HepG2 (cell line): ENCODE measurements at regions not wholly inside any gene's neighbourhood (a gene's known extent, or its start where the extent isn't known, plus 50 kb on each side); places are given as distances from the start of the nearest gene placed in this dataset.

ENCODE experiments used
- ATAC-seq: fragments of 200-7000 bp; cut with Tn5 transposase; 3 replicates; pipeline ENCODE4 v1.9.1; 2020; ENCODE audit warnings: mild to moderate bottlenecking, moderate library complexity
- BruUV-seq: library from RNA; stranded (reverse); fragments of 400-500 nt; replicated peaks from 2 replicates; lab custom pipeline; 2021; lab: Mats Ljungman, UMichigan
- CTCF ChIA-PET: fragments of 300-600 bp; formaldehyde crosslinking; extraction: SDS; loops from one replicate; lab custom pipeline; 2021; ENCODE audit warnings: low total read pairs, inconsistent platforms, low intra/inter-chr PET ratio; lab: Yijun Ruan, JAX
- POLR2A ChIA-PET: fragments of 350-600 bp; sonication (Branson Sonifier 250); formaldehyde crosslinking; loops from one replicate; lab custom pipeline; 2020; ENCODE audit warnings: antibody characterized with exemption, inconsistent platforms; lab: Yijun Ruan, JAX
- DNase-seq: peaks from one replicate; pipeline ENCODE4 v3.0.0-alpha.2; 2015; ENCODE audit warnings: low spot score
- FAIRE-seq: peaks from 3 replicates; lab custom pipeline; 2011; peaks lifted over from hg19 to GRCh38; lab: Jason Lieb, UNC
- H2AFZ ChIP-seq: one replicate; pipeline ENCODE4 v1.6.1; 2011; ENCODE audit warnings: low read length, inconsistent platforms
- H3K27ac ChIP-seq: fragments of 300-600 bp; 3 replicates; pipeline ENCODE4 v1.8.0; 2011; ENCODE audit warnings: mixed run types, mild to moderate bottlenecking, mixed read lengths, low read length, inconsistent platforms; ENCODE audit not compliant: insufficient read depth; ENCODE audit errors: extremely low read length
- H3K27me3 ChIP-seq, 2 experiments: fragments of 200-600 bp in 1 of 2; 2 replicates in 1 of 2; 3 replicates in 1 of 2; pipeline versions ENCODE4 v1.6.0 to v1.8.0; 2011; ENCODE audit warnings: low read length in 2 of 2, mild to moderate bottlenecking in 2 of 2, moderate library complexity in 2 of 2, inconsistent platforms in 1 of 2; ENCODE audit not compliant: insufficient read depth in 2 of 2, control insufficient read depth in 1 of 2
- H3K36me3 ChIP-seq, 2 experiments: fragments of 200-600 bp in 1 of 2; replicated peaks in 1 of 2; 2 replicates in 1 of 2; 3 replicates in 1 of 2; pipeline versions ENCODE4 v1.5.1 to v1.8.0; 2011; ENCODE audit warnings: low read length in 2 of 2, inconsistent platforms in 1 of 2; ENCODE audit not compliant: insufficient read depth in 2 of 2, control insufficient read depth in 1 of 2
- H3K4me1 ChIP-seq: 2 replicates; pipeline ENCODE4 v1.5.1; 2012; ENCODE audit warnings: low read length, inconsistent platforms; ENCODE audit not compliant: insufficient read depth
- H3K4me2 ChIP-seq: 2 replicates; pipeline ENCODE4 v1.6.0; 2011; ENCODE audit warnings: low read depth, low read length, inconsistent platforms
- H3K4me3 ChIP-seq, 3 experiments: fragments of 200-600 bp in 1 of 3; sonication (generic), shearing (Covaris generic) in 1 of 3; replicated peaks in 1 of 3; 2 replicates each; pipeline ENCODE4 v1.5.1; 2011 to 2016; ENCODE audit warnings: low read length in 3 of 3, inconsistent platforms in 2 of 3, low read depth in 2 of 3, mild to moderate bottlenecking in 2 of 3, control low read depth in 1 of 3, mixed read lengths in 1 of 3; ENCODE audit not compliant: insufficient read depth in 1 of 3
- H3K79me2 ChIP-seq: one replicate; pipeline ENCODE4 v1.6.1; 2011; ENCODE audit warnings: low read length, inconsistent platforms; ENCODE audit not compliant: insufficient read depth
- H3K9ac ChIP-seq: 2 replicates; pipeline ENCODE4 v1.6.0; 2011; ENCODE audit warnings: mild to moderate bottlenecking, low read depth, low read length, inconsistent platforms; ENCODE audit not compliant: insufficient read depth
- H3K9me3 ChIP-seq: 2 replicates; pipeline ENCODE4 v1.5.1; 2012; ENCODE audit warnings: mild to moderate bottlenecking, low read length
- H4K20me1 ChIP-seq: 2 replicates; pipeline ENCODE4 v1.6.0; 2011; ENCODE audit warnings: inconsistent platforms, mild to moderate bottlenecking, low read length, moderate library complexity; ENCODE audit not compliant: insufficient read depth
- FOXP1 ChIP-seq, 2 experiments: fragments of 450-650 bp in 1 of 2; IDR thresholded peaks; 2 replicates each; pipeline ENCODE4 v1.6.1; 2017 to 2018; ENCODE audit warnings: antibody characterized with exemption in 1 of 2
- NCOA5 ChIP-seq: sonication (generic); formaldehyde crosslinking; IDR thresholded peaks from 2 replicates; pipeline ENCODE4 v1.4.0; 2020; ENCODE audit warnings: missing genetic modification reagents
- NONO ChIP-seq, 2 experiments: fragments of 450-650 bp in 1 of 2; sonication (generic) in 1 of 2; formaldehyde crosslinking in 1 of 2; IDR thresholded peaks in 1 of 2; conservative IDR thresholded peaks in 1 of 2; 2 replicates each; pipeline versions ENCODE4 v1.6.1 to v1.8.0; 2017 to 2022; ENCODE audit warnings: mild to moderate bottlenecking in 1 of 2, missing genetic modification reagents in 1 of 2, moderate library complexity in 1 of 2
- RARG ChIP-seq: sonication (generic); formaldehyde crosslinking; IDR thresholded peaks from 2 replicates; pipeline ENCODE4 v1.4.0; 2020; ENCODE audit warnings: low read depth, mild to moderate bottlenecking, missing genetic modification reagents
- SAFB2 ChIP-seq: sonication (generic); formaldehyde crosslinking; IDR thresholded peaks from 2 replicates; pipeline ENCODE4 v1.5.1; 2020; ENCODE audit warnings: missing genetic modification reagents, low read depth, mild to moderate bottlenecking, borderline replicate concordance
- SP2 ChIP-seq: sonication (generic); formaldehyde crosslinking; IDR thresholded peaks from 2 replicates; pipeline ENCODE4 v1.5.1; 2020; ENCODE audit warnings: mild to moderate bottlenecking, missing genetic modification reagents
- ZFP1 ChIP-seq: IDR thresholded peaks from 2 replicates; pipeline ENCODE4 v1.6.1; 2016
- ZMAT3 ChIP-seq: sonication (generic); formaldehyde crosslinking; conservative IDR thresholded peaks from 2 replicates; pipeline ENCODE4 v1.7.0; 2021; ENCODE audit warnings: missing genetic modification reagents
- ZNF816 ChIP-seq: sonication (generic); formaldehyde crosslinking; IDR thresholded peaks from 2 replicates; pipeline ENCODE4 v1.8.0; 2022; ENCODE audit warnings: missing genetic modification reagents, mild to moderate bottlenecking, borderline replicate concordance
- WGBS: methylation state at CpG from one replicate; pipeline ENCODE4 v1.1.6; 2017; ENCODE audit warnings: low lambda C conversion rate; 5-methylcytosine and 5-hydroxymethylcytosine counted together
- in situ Hi-C: cut with HindIII; loops from 2 replicates; pipeline ENCODE4 v1.10.0; 2017; ENCODE audit warnings: low pct_unique_long_range_greater_than_20kb; ENCODE audit not compliant: extremely low pct_ligation_motif_present
- intact Hi-C: fragments of 100-400 bp; cut with micrococcal nuclease; formaldehyde crosslinking; loops from one replicate; pipeline ENCODE4 v1.10.0; 2022; ENCODE audit not compliant: unreplicated experiment
- TF ChIP-seq, protein P1 (sequence below): sonication (generic); formaldehyde crosslinking; IDR thresholded peaks from 2 replicates; pipeline ENCODE4 v1.4.0; 2020; ENCODE audit warnings: missing genetic modification reagents
- TF ChIP-seq, protein P2 (sequence below): sonication (generic); formaldehyde crosslinking; IDR thresholded peaks from 2 replicates; pipeline ENCODE4 v1.8.1; 2023; ENCODE audit warnings: mild to moderate bottlenecking, moderate library complexity, missing genetic modification reagents
- TF ChIP-seq, protein P3 (sequence below): IDR thresholded peaks from 2 replicates; pipeline ENCODE4 v1.6.1; 2016; ENCODE audit warnings: low read depth, missing genetic modification reagents, missing compliant biosample characterization

DNA sequence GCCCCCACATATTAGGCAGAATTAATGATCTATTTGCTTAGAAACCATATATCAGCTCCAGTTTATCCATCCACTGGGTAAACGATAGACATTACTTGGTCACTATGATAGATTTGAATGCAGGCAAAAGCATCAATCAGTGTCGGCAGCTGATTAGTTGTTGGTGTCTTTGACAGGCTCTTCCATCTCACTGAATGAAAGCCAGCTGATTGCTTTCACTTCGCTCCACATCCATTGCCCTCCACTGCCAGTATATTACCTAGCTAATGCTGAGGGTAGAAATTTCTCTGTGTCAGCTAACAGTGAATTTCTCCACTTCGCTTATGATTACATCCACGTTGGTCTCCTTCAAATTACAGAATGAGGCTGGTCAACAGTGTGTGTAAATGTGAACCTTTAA, 821.3 kb upstream of the TYRP1 start:
- TF ChIP-seq ZFP1 (CRISPR knock-in tag) = no peak
- no peak for TF ChIP-seq FOXP1 (IDR thresholded peaks at IDR 0.05)
- no peak for TF ChIP-seq FOXP1 (CRISPR knock-in tag; IDR thresholded peaks at IDR 0.05)
- no peak for TF ChIP-seq NONO (IDR thresholded peaks at IDR 0.05)
- TF ChIP-seq NONO (CRISPR knock-in tag; conservative IDR thresholded peaks at IDR 0.05) = no peak
- TF ChIP-seq, protein P1, sequence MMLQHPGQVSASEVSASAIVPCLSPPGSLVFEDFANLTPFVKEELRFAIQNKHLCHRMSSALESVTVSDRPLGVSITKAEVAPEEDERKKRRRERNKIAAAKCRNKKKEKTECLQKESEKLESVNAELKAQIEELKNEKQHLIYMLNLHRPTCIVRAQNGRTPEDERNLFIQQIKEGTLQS (CRISPR knock-in tag) = no peak
- no peak for TF ChIP-seq NCOA5 (CRISPR knock-in tag)
- TF ChIP-seq, protein P2, sequence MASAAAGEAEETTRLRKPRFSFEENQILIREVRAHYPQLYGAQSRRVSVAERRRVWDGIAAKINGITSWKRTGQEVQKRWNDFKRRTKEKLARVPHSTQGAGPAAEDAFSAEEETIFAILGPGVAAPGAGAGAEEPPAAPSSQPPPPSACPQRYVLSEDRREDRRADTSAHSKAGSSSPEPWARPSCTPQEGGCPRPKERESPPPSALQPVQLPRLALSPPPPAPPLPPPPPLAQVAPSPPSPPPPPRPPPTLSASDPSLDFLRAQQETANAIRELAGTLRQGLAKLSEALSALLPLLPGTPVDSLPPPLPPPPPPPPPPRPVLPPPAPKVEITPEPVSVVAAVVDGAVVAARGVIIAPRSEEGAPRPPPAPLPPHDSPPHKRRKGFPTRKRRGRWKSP (CRISPR knock-in tag) = no peak
- TF ChIP-seq RARG (CRISPR knock-in tag) = no peak
- TF ChIP-seq SP2 = no peak
- TF ChIP-seq ZMAT3 (CRISPR knock-in tag) = no peak
- TF ChIP-seq, protein P3, sequence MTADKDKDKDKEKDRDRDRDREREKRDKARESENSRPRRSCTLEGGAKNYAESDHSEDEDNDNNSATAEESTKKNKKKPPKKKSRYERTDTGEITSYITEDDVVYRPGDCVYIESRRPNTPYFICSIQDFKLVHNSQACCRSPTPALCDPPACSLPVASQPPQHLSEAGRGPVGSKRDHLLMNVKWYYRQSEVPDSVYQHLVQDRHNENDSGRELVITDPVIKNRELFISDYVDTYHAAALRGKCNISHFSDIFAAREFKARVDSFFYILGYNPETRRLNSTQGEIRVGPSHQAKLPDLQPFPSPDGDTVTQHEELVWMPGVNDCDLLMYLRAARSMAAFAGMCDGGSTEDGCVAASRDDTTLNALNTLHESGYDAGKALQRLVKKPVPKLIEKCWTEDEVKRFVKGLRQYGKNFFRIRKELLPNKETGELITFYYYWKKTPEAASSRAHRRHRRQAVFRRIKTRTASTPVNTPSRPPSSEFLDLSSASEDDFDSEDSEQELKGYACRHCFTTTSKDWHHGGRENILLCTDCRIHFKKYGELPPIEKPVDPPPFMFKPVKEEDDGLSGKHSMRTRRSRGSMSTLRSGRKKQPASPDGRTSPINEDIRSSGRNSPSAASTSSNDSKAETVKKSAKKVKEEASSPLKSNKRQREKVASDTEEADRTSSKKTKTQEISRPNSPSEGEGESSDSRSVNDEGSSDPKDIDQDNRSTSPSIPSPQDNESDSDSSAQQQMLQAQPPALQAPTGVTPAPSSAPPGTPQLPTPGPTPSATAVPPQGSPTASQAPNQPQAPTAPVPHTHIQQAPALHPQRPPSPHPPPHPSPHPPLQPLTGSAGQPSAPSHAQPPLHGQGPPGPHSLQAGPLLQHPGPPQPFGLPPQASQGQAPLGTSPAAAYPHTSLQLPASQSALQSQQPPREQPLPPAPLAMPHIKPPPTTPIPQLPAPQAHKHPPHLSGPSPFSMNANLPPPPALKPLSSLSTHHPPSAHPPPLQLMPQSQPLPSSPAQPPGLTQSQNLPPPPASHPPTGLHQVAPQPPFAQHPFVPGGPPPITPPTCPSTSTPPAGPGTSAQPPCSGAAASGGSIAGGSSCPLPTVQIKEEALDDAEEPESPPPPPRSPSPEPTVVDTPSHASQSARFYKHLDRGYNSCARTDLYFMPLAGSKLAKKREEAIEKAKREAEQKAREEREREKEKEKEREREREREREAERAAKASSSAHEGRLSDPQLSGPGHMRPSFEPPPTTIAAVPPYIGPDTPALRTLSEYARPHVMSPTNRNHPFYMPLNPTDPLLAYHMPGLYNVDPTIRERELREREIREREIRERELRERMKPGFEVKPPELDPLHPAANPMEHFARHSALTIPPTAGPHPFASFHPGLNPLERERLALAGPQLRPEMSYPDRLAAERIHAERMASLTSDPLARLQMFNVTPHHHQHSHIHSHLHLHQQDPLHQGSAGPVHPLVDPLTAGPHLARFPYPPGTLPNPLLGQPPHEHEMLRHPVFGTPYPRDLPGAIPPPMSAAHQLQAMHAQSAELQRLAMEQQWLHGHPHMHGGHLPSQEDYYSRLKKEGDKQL = no peak
- no peak for TF ChIP-seq ZNF816 (CRISPR knock-in tag)
- TF ChIP-seq SAFB2 (CRISPR knock-in tag) = no peak
- Histone ChIP-seq H3K27ac (no peak overlapping the region), H3K4me2 (no peak overlapping the region), H4K20me1 (no peaks in the 10 kb centered on the region), H3K4me3 (no peak overlapping the region), H3K9ac (no peak overlapping the region), H3K9me3 (peaks cover 44% of the 10 kb centered on the region), H3K79me2 (no peaks in the 10 kb centered on the region), H2AFZ (no peak overlapping the region), H3K36me3 (no peaks in the 10 kb centered on the region), H3K27me3 (no peaks in the 10 kb centered on the region), H3K4me1 (no peaks in the 10 kb centered on the region)
- ATAC-seq = no peak
- BruUV-seq = no TSS peak
- no peak for DNase-seq
- WGBS = 10% methylated on average over 5 of the region's 5 CpGs
- ChIA-PET POLR2A (no interaction called here), CTCF (no interaction called here)
- in situ Hi-C loops = no loop called here
- FAIRE-seq = no peak
- intact Hi-C loops = no loop called here
